GM12878 (cell line): ENCODE measurements at regions not wholly inside any gene's neighbourhood (a gene's known extent, or its start where the extent isn't known, plus 50 kb on each side); places are given as distances from the start of the nearest gene placed in this dataset.

Experiments used
- ATAC-seq: fragments of 200-7000 bp; cut with Tn5 transposase; 3 replicates; pipeline ENCODE4 v1.9.1; 2020; ENCODE audit warnings: mild to moderate bottlenecking, moderate library complexity
- BruUV-seq: library from RNA; stranded (reverse); fragments of 400-500 nt; replicated peaks from 2 replicates; lab custom pipeline; 2021; lab: Mats Ljungman, UMichigan
- CTCF ChIA-PET: fragments of 300-600 bp; sonication (Branson Sonifier 250); formaldehyde crosslinking; extraction: SDS; loops from one replicate; lab custom pipeline; 2021; ENCODE audit warnings: inconsistent platforms; lab: Yijun Ruan, JAX
- POLR2A ChIA-PET: fragments of 350-600 bp; formaldehyde crosslinking; extraction: SDS; loops from one replicate; lab custom pipeline; 2021; ENCODE audit warnings: inconsistent platforms; lab: Charles Lee
- RAD21 ChIA-PET: fragments of 300-600 bp; sonication (Branson Sonifier 250); formaldehyde crosslinking; loops from one replicate; lab custom pipeline; 2023; ENCODE audit warnings: antibody characterized with exemption; ENCODE audit not compliant: unreplicated experiment; lab: Charles Lee
- SMC1A ChIA-PET: fragments of 300-600 bp; sonication (Branson Sonifier 250); formaldehyde crosslinking; loops from one replicate; lab custom pipeline; 2023; ENCODE audit not compliant: unreplicated experiment, uncharacterized antibody; lab: Charles Lee
- DNase-seq: peaks from one replicate; pipeline ENCODE4 v3.0.0-alpha.2; 2011; ENCODE audit warnings: low read depth, low spot score
- FAIRE-seq: peaks from 3 replicates; lab custom pipeline; 2011; peaks lifted over from hg19 to GRCh38; lab: Jason Lieb, UNC
- H2AFZ ChIP-seq: 2 replicates; pipeline ENCODE4 v1.6.0; 2011; ENCODE audit warnings: low read depth, low read length, control low read depth; ENCODE audit not compliant: control insufficient read depth
- H3K27ac ChIP-seq: 2 replicates; pipeline ENCODE4 v1.5.1; 2011; ENCODE audit warnings: control low read depth; ENCODE audit not compliant: control insufficient read depth, insufficient read depth
- H3K27me3 ChIP-seq, 2 experiments: replicated peaks in 1 of 2; 2 replicates each; pipeline versions ENCODE4 v1.6.0 to v1.6.1; 2011; ENCODE audit warnings: low read length in 1 of 2; ENCODE audit not compliant: control insufficient read depth in 2 of 2, insufficient read depth in 2 of 2
- H3K36me3 ChIP-seq, 2 experiments: 2 replicates each; pipeline ENCODE4 v1.5.1; 2011; ENCODE audit warnings: low read length in 1 of 2; ENCODE audit not compliant: control insufficient read depth in 2 of 2, insufficient read depth in 2 of 2
- H3K4me1 ChIP-seq: 2 replicates; pipeline ENCODE4 v1.6.1; 2011; ENCODE audit warnings: mild to moderate bottlenecking, low read length, moderate library complexity, mixed read lengths; ENCODE audit not compliant: control insufficient read depth, insufficient read depth
- H3K4me2 ChIP-seq: 2 replicates; pipeline ENCODE4 v1.6.0; 2011; ENCODE audit warnings: control low read depth; ENCODE audit not compliant: control insufficient read depth, insufficient read depth
- H3K4me3 ChIP-seq: fragments of 200-600 bp; sonication (generic); 2 replicates; pipeline ENCODE4 v1.5.1; 2016
- H3K79me2 ChIP-seq: 2 replicates; pipeline ENCODE4 v1.6.0; 2011; ENCODE audit warnings: low read length; ENCODE audit not compliant: control insufficient read depth, insufficient read depth
- H3K9ac ChIP-seq: 2 replicates; pipeline ENCODE4 v1.8.0; 2011; ENCODE audit warnings: low read length, control low read depth, mixed read lengths; ENCODE audit not compliant: control insufficient read depth, insufficient read depth
- H3K9me3 ChIP-seq: replicated peaks from 3 replicates; pipeline ENCODE4 v1.5.1; 2011; ENCODE audit warnings: mild to moderate bottlenecking, low read length; ENCODE audit not compliant: control insufficient read depth, insufficient read depth
- H4K20me1 ChIP-seq: 2 replicates; pipeline ENCODE4 v1.6.0; 2011; ENCODE audit not compliant: control insufficient read depth, insufficient read depth
- BACH1 ChIP-seq: fragments of 450-650 bp; IDR thresholded peaks from 2 replicates; pipeline ENCODE4 v1.6.1; 2017; ENCODE audit warnings: mild to moderate bottlenecking, borderline replicate concordance
- MYB ChIP-seq: fragments of 150-350 bp; IDR thresholded peaks from 2 replicates; pipeline ENCODE4 v1.6.1; 2014; ENCODE audit warnings: mild to moderate bottlenecking, low read depth, low read length, borderline replicate concordance
- SPI1 ChIP-seq: IDR thresholded peaks from 2 replicates; pipeline ENCODE4 v1.6.1; 2011; ENCODE audit warnings: low read depth, mild to moderate bottlenecking, low read length, moderate library complexity, borderline replicate concordance; ENCODE audit not compliant: insufficient read depth
- STAT1 ChIP-seq: fragments of 450-650 bp; conservative IDR thresholded peaks from 2 replicates; pipeline ENCODE4 v1.6.1; 2014; ENCODE audit warnings: antibody characterized with exemption, mild to moderate bottlenecking
- TAF1 ChIP-seq: IDR thresholded peaks from 2 replicates; pipeline ENCODE4 v1.6.1; 2011; ENCODE audit warnings: mild to moderate bottlenecking, low read depth, low read length, borderline replicate concordance
- TCF3 ChIP-seq: IDR thresholded peaks from 2 replicates; pipeline ENCODE4 v1.6.1; 2012; ENCODE audit warnings: low read depth, mild to moderate bottlenecking, low read length, borderline replicate concordance; ENCODE audit not compliant: insufficient read depth
- ZNF384 ChIP-seq: IDR thresholded peaks from 2 replicates; pipeline ENCODE4 v1.6.1; 2012; ENCODE audit warnings: low read depth, mild to moderate bottlenecking, low read length, improper control_type of control experiment, borderline replicate concordance
- ZNF687 ChIP-seq: fragments of 450-650 bp; IDR thresholded peaks from 2 replicates; pipeline ENCODE4 v1.6.1; 2017; ENCODE audit warnings: mild to moderate bottlenecking, moderate library complexity
- WGBS: methylation state at CpG from one replicate; pipeline ENCODE4 v1.1.6; 2016; ENCODE audit warnings: low lambda C conversion rate; ENCODE audit not compliant: insufficient replicate concordance, insufficient coverage; ENCODE audit errors: missing lambda C conversion rate; 5-methylcytosine and 5-hydroxymethylcytosine counted together
- in situ Hi-C: fragments of 300-500 bp; cut with MboI; formaldehyde crosslinking; loops from 9 replicates; pipeline ENCODE4 v1.14.3; 2018; ENCODE audit warnings: mixed read lengths
- intact Hi-C: fragments of 100-400 bp; cut with micrococcal nuclease; formaldehyde crosslinking; loops from one replicate; pipeline ENCODE4 v1.14.2; 2022; ENCODE audit not compliant: unreplicated experiment
- TF ChIP-seq, protein P1 (sequence below): fragments of 450-650 bp; IDR thresholded peaks from 2 replicates; pipeline ENCODE4 v1.6.1; 2016; ENCODE audit warnings: mild to moderate bottlenecking

- intact Hi-C loops (no loop called here), in situ Hi-C loops (no loop called here)
- DNase-seq: no peak
- no TSS peak for BruUV-seq
- CTCF ChIA-PET: no interaction called here
- H4K20me1 ChIP-seq: no peaks in the 10 kb centered on the region
- no peak for TF ChIP-seq BACH1
- no peak for TF ChIP-seq ZNF384
- H3K9ac ChIP-seq: no peak overlapping the region
- H3K27ac ChIP-seq: no peak overlapping the region
- POLR2A ChIA-PET: no interaction called here
- H3K4me3 ChIP-seq: no peak overlapping the region
- SMC1A ChIA-PET: interaction anchor here (0.7 to 1.0 kb wide), 2 partner anchors 93 to 468 kb away, joined by 3 read pairs; no protein-coding TSS in a partner anchor
- H3K4me1 ChIP-seq: no peaks in the 10 kb centered on the region
- no peak for FAIRE-seq
- H3K36me3 ChIP-seq: no peaks in the 10 kb centered on the region
- no peaks in the 10 kb centered on the region for H3K27me3 ChIP-seq
- 0% methylated on average over 2 of the region's 3 CpGs for WGBS
- RAD21 ChIA-PET: no interaction called here
- no peak for ATAC-seq
- no peak overlapping the region for H3K4me2 ChIP-seq
- H3K9me3 ChIP-seq: no peaks in the 10 kb centered on the region; the same call in 2 of the 3 replicates
- no peak overlapping the region for H2AFZ ChIP-seq
- H3K79me2 ChIP-seq: no peaks in the 10 kb centered on the region
These were observed 354.5 kb upstream of the NBEA start for GRCh38 chr13:34587576-34587975.

- Histone ChIP-seq H3K27ac (no peak overlapping the region), H2AFZ (no peak overlapping the region), H3K4me2 (no peak overlapping the region), H3K4me1 (no peaks in the 10 kb centered on the region), H3K9me3 (no peaks in the 10 kb centered on the region; the same call in 2 of the 3 replicates), H3K36me3 (no peaks in the 10 kb centered on the region), H3K79me2 (no peaks in the 10 kb centered on the region), H4K20me1 (no peaks in the 10 kb centered on the region), H3K9ac (no peak overlapping the region), H3K27me3 (no peaks in the 10 kb centered on the region), H3K4me3 (no peak overlapping the region)
- in situ Hi-C loops (no loop called here), intact Hi-C loops (no loop called here)
- POLR2A ChIA-PET: no interaction called here
- ATAC-seq: no peak
- no peak for DNase-seq
- FAIRE-seq: no peak
- TF ChIP-seq TCF3: no peak
- no peak for TF ChIP-seq SPI1
- TF ChIP-seq TAF1: no peak
- no peak for TF ChIP-seq ZNF687
- TF ChIP-seq, protein P1, sequence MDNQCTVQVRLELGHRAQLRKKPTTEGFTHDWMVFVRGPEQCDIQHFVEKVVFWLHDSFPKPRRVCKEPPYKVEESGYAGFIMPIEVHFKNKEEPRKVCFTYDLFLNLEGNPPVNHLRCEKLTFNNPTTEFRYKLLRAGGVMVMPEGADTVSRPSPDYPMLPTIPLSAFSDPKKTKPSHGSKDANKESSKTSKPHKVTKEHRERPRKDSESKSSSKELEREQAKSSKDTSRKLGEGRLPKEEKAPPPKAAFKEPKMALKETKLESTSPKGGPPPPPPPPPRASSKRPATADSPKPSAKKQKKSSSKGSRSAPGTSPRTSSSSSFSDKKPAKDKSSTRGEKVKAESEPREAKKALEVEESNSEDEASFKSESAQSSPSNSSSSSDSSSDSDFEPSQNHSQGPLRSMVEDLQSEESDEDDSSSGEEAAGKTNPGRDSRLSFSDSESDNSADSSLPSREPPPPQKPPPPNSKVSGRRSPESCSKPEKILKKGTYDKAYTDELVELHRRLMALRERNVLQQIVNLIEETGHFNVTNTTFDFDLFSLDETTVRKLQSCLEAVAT: no peak
- no peak for TF ChIP-seq STAT1
- no peak for TF ChIP-seq MYB
- RAD21 ChIA-PET: no interaction called here
- SMC1A ChIA-PET: no interaction called here
- 16% methylated on average over 7 of the region's 7 CpGs for WGBS
- BruUV-seq: no TSS peak
- CTCF ChIA-PET: no interaction called here
These were observed 353.7 kb upstream of the NBEA start for GRCh38 chr13:34588362-34588761.
